ENCODE measurements at regions not wholly inside any gene's neighbourhood (a gene's known extent, or its start where the extent isn't known, plus 50 kb on each side); places are given as distances from the start of the nearest gene placed in this dataset.

GRCh38 chr2:175576270-175576669 is 394.8 kb upstream of the ATP5MC3 start:
- Histone ChIP-seq H3K36me3 (ENCODE audit: insufficient read depth, low read length) (no peaks in the 10 kb centered on the region), H3K9me3 (ENCODE audit: low read length) (no peaks in the 10 kb centered on the region), H3K27me3 (ENCODE audit: control insufficient read depth in 1 of 2, insufficient read depth in 2 of 2, low read length in 2 of 2) (no peaks in the 10 kb centered on the region), H3K27ac (ENCODE audit: low read depth, low read length) (no peak overlapping the region), H3K9ac (ENCODE audit: low read length) (no peak overlapping the region), H3K4me3 (ENCODE audit: low read depth in 1 of 2, low read length in 2 of 2) (no peak overlapping the region), H3K4me1 (ENCODE audit: insufficient read depth, low read length) (no peaks in the 10 kb centered on the region)

DNA sequence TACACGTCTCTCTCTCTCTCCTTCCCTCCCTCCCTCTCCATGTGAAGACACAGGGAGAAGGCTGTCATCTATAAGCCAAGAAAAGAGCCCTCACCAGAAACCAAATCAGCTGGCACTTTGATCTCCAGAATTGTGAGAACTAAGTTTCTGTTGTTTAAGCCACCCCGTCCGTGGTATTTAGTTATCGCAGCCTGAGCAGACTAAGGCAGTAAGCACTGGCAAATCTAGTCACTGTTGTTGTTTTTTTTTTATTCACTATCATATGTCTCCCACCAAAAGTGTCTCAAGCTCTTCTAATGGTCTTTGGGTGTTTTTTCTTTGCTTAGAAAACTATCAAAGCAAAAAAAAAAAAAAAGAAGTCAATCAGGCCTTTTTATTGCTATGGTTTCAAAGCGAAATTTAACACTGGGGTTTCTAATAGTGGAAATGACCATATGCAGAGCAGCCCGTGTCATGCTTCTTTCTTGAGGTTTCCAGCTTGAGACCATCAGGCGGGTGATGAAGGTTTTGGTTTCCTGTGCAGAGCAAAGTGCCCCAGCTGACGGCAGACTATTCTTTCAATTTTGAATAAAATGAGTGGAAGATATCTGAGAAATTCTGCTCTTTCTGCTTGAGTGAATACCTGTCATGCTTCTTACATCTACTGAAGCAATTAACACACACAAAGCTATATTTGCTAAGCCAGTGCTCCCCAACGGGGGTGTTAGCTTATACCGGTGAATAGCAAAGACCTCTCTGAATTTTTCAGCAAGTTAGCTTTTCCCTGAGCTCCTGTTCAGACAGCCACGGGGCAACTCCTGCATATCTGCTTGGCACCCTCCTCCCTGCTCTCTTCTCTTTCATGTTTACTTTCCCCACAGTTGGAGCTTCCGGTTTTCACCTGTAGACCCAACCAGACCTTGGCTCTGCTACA is 394.1 kb upstream of the ATP5MC3 start:
- H3K4me3 ChIP-seq (ENCODE audit: low read depth in 1 of 2, low read length in 2 of 2), result no peak overlapping the region
- H3K4me1 ChIP-seq (ENCODE audit: insufficient read depth, low read length), result no peaks in the 10 kb centered on the region
- H3K27ac ChIP-seq (ENCODE audit: low read depth, low read length), result no peak overlapping the region
- no peaks in the 10 kb centered on the region for H3K9me3 ChIP-seq (ENCODE audit: low read length)
- no peaks in the 10 kb centered on the region for H3K27me3 ChIP-seq (ENCODE audit: control insufficient read depth in 1 of 2, insufficient read depth in 2 of 2, low read length in 2 of 2)
- no peaks in the 10 kb centered on the region for H3K36me3 ChIP-seq (ENCODE audit: insufficient read depth, low read length)
- no peak overlapping the region for H3K9ac ChIP-seq (ENCODE audit: low read length)

DNA sequence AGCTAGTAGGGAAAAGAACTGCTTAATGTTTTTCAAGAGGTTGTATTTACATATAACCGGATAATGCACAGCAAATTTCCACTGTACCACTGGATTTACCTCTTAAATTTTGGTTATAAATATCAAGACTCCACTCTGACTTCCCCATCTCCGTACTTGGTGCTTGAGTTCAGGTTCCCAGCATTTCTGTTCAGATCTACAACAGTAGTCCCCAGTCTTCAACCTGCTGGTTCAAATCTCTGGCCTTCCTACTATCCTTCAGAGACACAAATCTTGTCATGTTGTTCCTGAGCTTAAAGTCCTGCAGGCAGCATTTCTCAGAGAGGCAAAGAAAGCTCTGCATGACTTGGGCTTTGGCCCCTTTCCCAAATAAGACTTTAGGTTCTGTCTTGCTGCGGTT is 392.6 kb upstream of the ATP5MC3 start:
- Histone ChIP-seq H3K27me3 (ENCODE audit: control insufficient read depth in 1 of 2, insufficient read depth in 2 of 2, low read length in 2 of 2) (no peaks in the 10 kb centered on the region), H3K27ac (ENCODE audit: low read depth, low read length) (no peak overlapping the region), H3K4me1 (ENCODE audit: insufficient read depth, low read length) (no peaks in the 10 kb centered on the region), H3K4me3 (ENCODE audit: low read depth in 1 of 2, low read length in 2 of 2) (no peak overlapping the region), H3K36me3 (ENCODE audit: insufficient read depth, low read length) (no peaks in the 10 kb centered on the region), H3K9ac (ENCODE audit: low read length) (no peak overlapping the region), H3K9me3 (ENCODE audit: low read length) (no peaks in the 10 kb centered on the region)

- Histone ChIP-seq H3K9ac (ENCODE audit: low read length) (no peak overlapping the region), H3K36me3 (ENCODE audit: insufficient read depth, low read length) (no peaks in the 10 kb centered on the region)
These were observed 389.7 kb upstream of the ATP5MC3 start for GRCh38 chr2:175571078-175571653.

DNA sequence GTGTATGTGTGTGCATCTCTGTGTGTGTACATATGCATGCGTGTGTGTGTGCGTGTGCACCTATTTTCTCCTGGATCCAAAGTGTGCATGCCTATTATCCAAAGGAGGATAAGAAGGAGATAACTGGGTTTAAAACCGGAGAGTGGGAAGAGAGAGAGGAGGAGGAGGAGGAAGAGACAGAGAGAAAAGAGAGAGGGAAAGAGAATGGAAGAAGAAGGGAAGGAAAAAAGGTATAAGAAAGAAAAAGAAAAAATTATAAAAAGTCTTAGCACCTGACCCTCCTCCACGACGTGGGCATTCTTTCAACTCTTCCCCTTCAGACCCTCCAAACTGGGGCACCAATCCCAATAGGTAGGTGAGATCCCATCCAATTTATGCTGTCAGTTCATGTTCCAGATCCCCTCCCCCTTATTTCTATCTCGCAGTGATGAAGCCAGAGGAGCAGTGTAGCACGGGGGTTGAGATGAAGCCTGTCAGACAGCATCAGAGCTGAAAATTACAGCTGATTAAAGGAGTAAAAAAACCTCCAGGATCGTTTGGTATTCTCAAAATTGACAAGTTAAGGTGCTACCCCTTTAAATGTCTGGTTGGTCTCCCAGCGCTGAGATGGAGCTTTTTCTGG is 386.7 kb upstream of the ATP5MC3 start:
- H3K27ac ChIP-seq (ENCODE audit: low read depth, low read length), result no peak overlapping the region
- H3K9ac ChIP-seq (ENCODE audit: low read length), result no peak overlapping the region
- H3K4me1 ChIP-seq (ENCODE audit: insufficient read depth, low read length), result peaks cover 3% of the 10 kb centered on the region
- H3K27me3 ChIP-seq (ENCODE audit: control insufficient read depth in 1 of 2, insufficient read depth in 2 of 2, low read length in 2 of 2), result no peaks in the 10 kb centered on the region
- no peak overlapping the region for H3K4me3 ChIP-seq (ENCODE audit: low read depth in 1 of 2, low read length in 2 of 2)
- H3K36me3 ChIP-seq (ENCODE audit: insufficient read depth, low read length), result no peaks in the 10 kb centered on the region
- no peaks in the 10 kb centered on the region for H3K9me3 ChIP-seq (ENCODE audit: low read length)

More at GRCh38 chr2:175571078-175571653, 389.7 kb upstream of the ATP5MC3 start:
- H3K27me3 ChIP-seq (ENCODE audit: control insufficient read depth in 1 of 2, insufficient read depth in 2 of 2, low read length in 2 of 2), result no peaks in the 10 kb centered on the region
- H3K9me3 ChIP-seq (ENCODE audit: low read length), result no peaks in the 10 kb centered on the region
- no peak overlapping the region for H3K27ac ChIP-seq (ENCODE audit: low read depth, low read length)
- no peak overlapping the region for H3K4me3 ChIP-seq (ENCODE audit: low read depth in 1 of 2, low read length in 2 of 2)
- peaks cover 3% of the 10 kb centered on the region for H3K4me1 ChIP-seq (ENCODE audit: insufficient read depth, low read length)

DNA sequence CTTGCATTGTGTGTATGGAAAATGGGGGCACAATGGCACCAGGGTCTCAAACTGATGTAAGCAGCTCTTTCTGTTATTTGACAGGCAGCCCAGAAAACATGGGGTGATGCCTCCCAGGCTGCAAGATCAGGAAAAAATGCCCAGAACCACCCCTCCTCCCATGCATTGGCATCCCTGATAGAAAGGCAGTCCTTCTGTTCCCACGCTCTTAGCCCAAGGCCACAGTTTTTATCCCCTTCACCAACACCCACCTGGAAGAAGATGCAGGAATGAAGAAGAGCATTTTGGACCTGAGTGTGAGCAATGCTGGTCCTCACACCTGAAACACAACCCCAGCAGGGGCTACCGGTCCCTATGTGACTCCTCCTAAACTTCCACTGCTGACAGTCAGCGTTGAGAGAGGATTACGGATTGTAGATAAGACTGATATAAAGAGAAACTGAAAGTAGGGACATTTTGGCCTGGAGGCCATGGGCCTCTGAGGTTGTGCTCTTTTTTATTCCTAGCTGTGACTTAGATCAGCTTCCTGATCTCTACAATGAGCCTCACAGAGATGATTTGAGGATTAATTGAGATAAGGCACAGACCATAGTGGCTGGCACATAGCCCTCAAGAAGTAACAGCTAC is 386.0 kb upstream of the ATP5MC3 start:
- Histone ChIP-seq H3K27ac (ENCODE audit: low read depth, low read length) (no peak overlapping the region), H3K4me1 (ENCODE audit: insufficient read depth, low read length) (peaks cover 3% of the 10 kb centered on the region), H3K4me3 (ENCODE audit: low read depth in 1 of 2, low read length in 2 of 2) (no peak overlapping the region), H3K9ac (ENCODE audit: low read length) (no peak overlapping the region), H3K36me3 (ENCODE audit: insufficient read depth, low read length) (no peaks in the 10 kb centered on the region), H3K27me3 (ENCODE audit: control insufficient read depth in 1 of 2, insufficient read depth in 2 of 2, low read length in 2 of 2) (no peaks in the 10 kb centered on the region), H3K9me3 (ENCODE audit: low read length) (no peaks in the 10 kb centered on the region)

DNA sequence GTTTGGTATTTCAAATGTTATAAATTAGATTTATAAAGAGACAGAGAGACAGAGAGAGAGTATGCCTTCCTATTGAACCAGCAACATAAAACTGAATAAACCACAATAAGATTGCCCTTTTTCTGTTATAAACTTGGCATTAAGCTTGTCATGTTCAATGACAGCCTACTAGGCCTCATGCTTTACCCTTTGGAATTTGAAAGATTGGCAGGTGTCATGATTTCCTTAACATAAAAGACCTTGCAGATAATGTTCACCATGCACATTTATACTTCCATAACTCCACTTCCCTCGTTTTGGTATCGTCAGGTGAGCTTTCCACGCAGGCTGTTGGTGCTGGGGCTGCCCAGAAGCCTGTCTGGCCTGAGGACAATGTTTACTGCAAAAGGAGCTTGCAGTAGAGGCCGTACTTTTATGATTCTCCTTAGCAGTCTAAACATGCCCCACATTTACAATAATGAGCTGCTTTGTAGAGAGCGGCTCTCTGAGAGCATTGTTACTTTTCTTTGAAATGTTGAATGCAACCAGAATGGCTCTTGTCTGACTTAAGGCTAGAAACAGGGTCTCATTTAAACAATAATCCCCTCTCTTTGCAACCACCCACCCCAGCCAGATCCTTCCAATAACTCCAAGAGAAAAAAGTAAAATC is 379.1 kb upstream of the ATP5MC3 start:
- Histone ChIP-seq H3K27me3 (ENCODE audit: control insufficient read depth in 1 of 2, insufficient read depth in 2 of 2, low read length in 2 of 2) (no peaks in the 10 kb centered on the region), H3K36me3 (ENCODE audit: insufficient read depth, low read length) (no peaks in the 10 kb centered on the region), H3K9me3 (ENCODE audit: low read length) (no peaks in the 10 kb centered on the region), H3K27ac (ENCODE audit: low read depth, low read length) (no peak overlapping the region), H3K9ac (ENCODE audit: low read length) (no peak overlapping the region), H3K4me1 (ENCODE audit: insufficient read depth, low read length) (no peaks in the 10 kb centered on the region), H3K4me3 (ENCODE audit: low read depth in 1 of 2, low read length in 2 of 2) (no peak overlapping the region)

DNA sequence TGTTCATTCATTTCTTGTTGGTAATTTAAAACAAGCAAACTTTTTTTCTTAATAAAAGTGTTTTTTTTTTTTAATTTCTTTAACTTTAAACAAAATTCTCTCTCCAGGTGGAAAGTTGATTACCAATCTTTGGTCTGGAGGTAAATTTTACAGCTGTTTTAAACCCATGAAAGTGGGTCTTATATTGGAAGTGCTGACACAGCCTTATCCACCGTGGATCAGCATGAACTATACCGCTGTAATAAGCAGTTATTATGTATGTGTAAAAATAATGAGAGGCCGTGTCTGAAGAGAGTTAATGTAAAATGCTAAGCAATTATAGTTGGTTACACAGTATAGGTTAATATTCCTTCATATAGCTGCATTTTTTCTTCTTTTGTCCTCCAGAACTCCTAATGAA is 378.1 kb upstream of the ATP5MC3 start:
- Histone ChIP-seq H3K36me3 (ENCODE audit: insufficient read depth, low read length) (no peaks in the 10 kb centered on the region), H3K27ac (ENCODE audit: low read depth, low read length) (no peak overlapping the region), H3K4me3 (ENCODE audit: low read depth in 1 of 2, low read length in 2 of 2) (no peak overlapping the region)

GRCh38 chr2:175557810-175558377 is 376.4 kb upstream of the ATP5MC3 start:
- H3K4me3 ChIP-seq (ENCODE audit: low read depth in 1 of 2, low read length in 2 of 2), result no peak overlapping the region
- H3K27me3 ChIP-seq (ENCODE audit: control insufficient read depth in 1 of 2, insufficient read depth in 2 of 2, low read length in 2 of 2), result no peaks in the 10 kb centered on the region
- H3K9ac ChIP-seq (ENCODE audit: low read length), result no peak overlapping the region
- H3K4me1 ChIP-seq (ENCODE audit: insufficient read depth, low read length), result no peaks in the 10 kb centered on the region
- no peaks in the 10 kb centered on the region for H3K9me3 ChIP-seq (ENCODE audit: low read length)
- H3K27ac ChIP-seq (ENCODE audit: low read depth, low read length), result no peak overlapping the region
- no peaks in the 10 kb centered on the region for H3K36me3 ChIP-seq (ENCODE audit: insufficient read depth, low read length)

More for the DNA sequence above, 378.1 kb upstream of the ATP5MC3 start:
- H3K27me3 ChIP-seq (ENCODE audit: control insufficient read depth in 1 of 2, insufficient read depth in 2 of 2, low read length in 2 of 2), result no peaks in the 10 kb centered on the region
- no peaks in the 10 kb centered on the region for H3K4me1 ChIP-seq (ENCODE audit: insufficient read depth, low read length)
- H3K9ac ChIP-seq (ENCODE audit: low read length), result no peak overlapping the region
- H3K9me3 ChIP-seq (ENCODE audit: low read length), result no peaks in the 10 kb centered on the region

DNA sequence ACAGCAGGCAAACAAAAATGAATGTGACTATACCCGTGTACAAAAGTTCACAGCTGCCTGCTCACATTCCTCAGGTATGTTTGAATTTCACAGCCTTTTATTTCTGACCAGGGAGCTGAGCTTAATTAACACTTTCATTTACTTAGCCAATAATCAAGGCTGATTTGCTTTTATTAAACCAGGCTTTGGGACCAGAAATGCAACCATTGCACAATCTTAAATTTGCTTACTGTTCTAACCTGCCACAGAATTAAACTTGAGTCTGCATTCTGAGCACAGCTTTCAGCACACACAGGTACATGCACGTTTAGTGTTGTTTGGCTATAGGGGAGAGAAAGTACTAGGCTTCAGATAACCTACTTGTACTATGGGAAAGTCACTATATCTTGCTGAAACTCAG is 372.4 kb upstream of the ATP5MC3 start:
- Histone ChIP-seq H3K9ac (ENCODE audit: low read length) (no peak overlapping the region), H3K36me3 (ENCODE audit: insufficient read depth, low read length) (no peaks in the 10 kb centered on the region), H3K4me3 (ENCODE audit: low read depth in 1 of 2, low read length in 2 of 2) (no peak overlapping the region), H3K27me3 (ENCODE audit: control insufficient read depth in 1 of 2, insufficient read depth in 2 of 2, low read length in 2 of 2) (no peaks in the 10 kb centered on the region), H3K4me1 (ENCODE audit: insufficient read depth, low read length) (no peaks in the 10 kb centered on the region), H3K9me3 (ENCODE audit: low read length) (no peaks in the 10 kb centered on the region), H3K27ac (ENCODE audit: low read depth, low read length) (no peak overlapping the region)

DNA sequence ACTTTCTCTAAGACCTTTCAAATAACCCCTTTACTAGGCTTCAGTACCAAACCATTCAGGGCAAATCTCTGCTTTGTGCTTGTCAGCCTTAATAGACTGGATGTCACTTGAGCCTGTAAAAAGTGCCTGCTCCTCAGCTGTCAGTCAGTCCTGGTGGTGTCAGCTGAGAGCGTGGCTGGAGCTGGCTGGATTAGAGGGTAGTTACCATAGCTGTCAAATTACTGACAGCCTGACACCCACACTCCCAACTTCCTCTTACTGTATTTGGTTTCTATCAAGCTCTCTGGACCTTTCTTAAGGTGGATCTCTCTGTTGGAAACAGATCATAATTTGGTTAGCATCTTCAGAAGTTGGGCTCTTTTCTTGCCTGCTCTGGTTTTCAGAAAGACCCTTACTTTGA is 371.4 kb upstream of the ATP5MC3 start:
- Histone ChIP-seq H3K36me3 (ENCODE audit: insufficient read depth, low read length) (no peaks in the 10 kb centered on the region), H3K4me3 (ENCODE audit: low read depth in 1 of 2, low read length in 2 of 2) (no peak overlapping the region), H3K9ac (ENCODE audit: low read length) (no peak overlapping the region), H3K4me1 (ENCODE audit: insufficient read depth, low read length) (no peaks in the 10 kb centered on the region), H3K27me3 (ENCODE audit: control insufficient read depth in 1 of 2, insufficient read depth in 2 of 2, low read length in 2 of 2) (no peaks in the 10 kb centered on the region), H3K9me3 (ENCODE audit: low read length) (no peaks in the 10 kb centered on the region), H3K27ac (ENCODE audit: low read depth, low read length) (no peak overlapping the region)

Data from muscle layer of colon (tissue), 2 donors.